ENCODE measurements at regions not wholly inside any gene's neighbourhood (a gene's known extent, or its start where the extent isn't known, plus 50 kb on each side); places are given as distances from the start of the nearest gene placed in this dataset.
"Not testable (repeated sequence)": the region's sequence is repeated elsewhere in the genome, so short reads cannot be mapped to it uniquely, and the experiment has no call there.

DNA sequence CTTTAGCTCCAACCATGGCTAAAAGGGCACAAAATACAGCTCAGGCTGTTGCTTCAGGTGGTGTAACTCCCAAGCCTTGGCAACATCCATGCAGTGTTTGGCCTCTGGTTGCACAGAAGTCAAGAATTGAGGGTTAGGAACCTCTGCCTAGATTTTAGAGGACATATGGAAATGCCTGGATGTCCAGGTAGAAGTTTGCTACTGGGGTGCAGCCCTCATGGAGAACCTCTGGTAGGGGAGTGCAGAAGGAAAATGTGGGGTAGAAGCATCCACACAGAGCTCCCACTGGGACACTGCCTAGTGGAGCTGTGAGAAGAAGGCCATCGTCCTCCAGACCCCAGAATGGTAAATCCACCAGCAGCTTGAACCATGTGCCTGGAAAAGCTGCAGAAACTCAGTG lies 1453.8 kb upstream of the EYS start:
- no peak for DNase-seq

DNA sequence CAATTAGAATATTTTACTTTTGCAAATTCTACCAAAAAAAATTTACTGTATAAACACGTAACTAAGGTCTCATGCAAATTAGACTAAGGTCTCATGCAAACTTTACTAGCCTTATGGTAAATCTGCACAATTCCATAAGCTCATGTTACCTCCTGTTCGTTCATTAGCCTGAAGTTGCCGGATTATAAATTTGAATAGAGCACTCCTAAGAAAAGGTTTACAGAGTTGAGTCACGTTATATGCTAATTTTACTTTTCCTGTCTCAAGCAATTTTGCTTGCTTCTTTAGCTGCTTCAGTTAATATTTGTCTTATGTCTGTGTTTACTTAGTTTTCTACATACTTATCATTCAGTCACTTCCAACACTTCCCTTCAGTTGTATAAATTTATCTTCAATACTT lies 1434.0 kb upstream of the EYS start:
- no peak for DNase-seq

DNA sequence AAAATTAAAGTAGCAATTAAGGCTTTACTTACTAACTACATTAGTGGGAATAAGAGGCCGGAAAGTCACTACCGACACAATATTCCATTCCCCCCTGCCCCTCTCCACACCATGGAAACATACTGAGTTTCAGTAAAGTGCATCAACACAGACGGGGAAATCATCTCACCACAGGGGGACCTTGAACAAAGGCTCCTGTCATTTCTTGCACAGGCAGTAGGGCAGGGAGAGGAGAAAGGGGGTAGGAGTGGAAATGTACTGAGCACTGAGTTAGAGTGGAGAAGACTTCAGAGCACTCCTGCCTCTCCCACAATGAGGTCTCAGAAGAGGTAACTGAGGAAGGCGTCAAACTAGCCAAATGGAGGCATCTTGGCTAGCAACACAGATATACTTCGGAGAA lies 1426.9 kb upstream of the EYS start:
- DNase-seq = no peak

DNA sequence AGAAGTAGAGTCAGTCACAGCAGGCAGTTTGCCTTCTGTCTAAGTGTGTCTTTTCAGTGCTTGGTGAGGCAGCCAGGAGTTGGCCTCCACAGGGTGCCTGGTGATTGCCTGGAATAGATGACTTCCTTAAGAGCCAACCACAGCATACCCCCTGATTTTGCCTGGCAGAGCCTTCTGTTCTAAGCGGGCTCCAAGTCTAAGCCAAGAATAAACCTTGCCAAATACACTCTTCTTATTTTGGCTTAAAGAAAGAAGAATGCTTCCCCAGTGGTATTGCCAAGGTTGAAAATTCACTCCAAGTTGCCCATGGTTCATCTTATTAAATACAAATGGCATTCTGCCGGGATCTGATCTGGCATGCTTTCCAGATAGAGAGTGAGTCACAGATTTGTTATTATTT lies 1424.8 kb upstream of the EYS start:
- DNase-seq = no peak

DNA sequence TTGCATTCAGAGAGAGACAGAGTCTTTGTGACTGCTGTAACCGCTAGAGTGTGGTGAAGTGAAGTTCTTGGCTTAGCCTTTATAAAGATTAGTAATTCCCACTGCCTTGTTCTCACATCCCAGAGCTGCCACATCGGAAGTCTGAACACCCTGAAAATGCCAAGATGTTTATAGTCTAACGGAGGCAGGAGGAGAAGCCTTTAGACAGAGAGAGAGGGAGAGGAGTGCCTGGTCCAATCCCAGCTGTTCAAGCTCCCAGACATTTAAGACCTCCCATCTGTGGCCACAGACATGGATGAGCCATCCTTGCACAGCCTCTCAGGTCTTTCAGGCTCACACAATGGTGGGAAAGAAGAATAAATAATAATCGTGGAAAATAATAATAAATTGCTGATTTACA lies 1422.8 kb upstream of the EYS start:
- no peak for DNase-seq

DNA sequence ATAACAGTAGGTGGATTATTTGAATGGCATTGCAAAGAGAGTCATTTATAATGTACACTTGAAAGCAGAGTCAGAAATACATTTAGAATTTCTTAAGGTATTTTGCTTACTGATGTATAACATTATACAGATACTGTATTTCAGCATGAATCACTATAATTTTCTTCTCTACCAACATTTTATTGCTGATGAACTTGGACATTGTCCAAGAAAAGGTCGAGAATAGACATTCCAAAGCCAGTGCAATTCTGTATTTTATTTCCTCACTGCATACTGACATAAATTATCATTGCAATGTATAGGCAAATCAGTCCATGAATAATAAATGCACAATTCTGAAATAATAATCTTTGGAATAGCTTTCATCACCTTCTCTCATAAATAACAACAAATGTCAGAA lies 1420.0 kb upstream of the EYS start:
- no peak for DNase-seq

DNA sequence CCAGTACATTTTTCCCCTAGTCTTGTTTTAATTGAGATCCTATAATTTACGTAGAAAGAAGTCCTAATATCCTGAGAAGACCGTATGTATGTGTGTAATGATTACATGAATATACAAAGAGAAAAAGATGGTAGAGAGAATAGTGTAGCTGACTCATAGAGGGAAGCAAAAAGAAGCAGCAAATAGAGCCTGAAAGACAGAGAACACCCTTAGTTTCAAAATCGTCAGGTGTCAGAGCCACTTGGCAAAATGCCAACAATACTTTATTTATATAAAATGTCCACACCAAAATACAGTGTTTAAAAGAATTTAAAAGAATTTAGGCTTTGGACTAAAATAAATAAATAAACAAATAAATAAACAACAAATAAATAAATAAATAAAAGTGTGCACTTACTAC lies 1414.1 kb upstream of the EYS start:
- no peak for DNase-seq

DNA sequence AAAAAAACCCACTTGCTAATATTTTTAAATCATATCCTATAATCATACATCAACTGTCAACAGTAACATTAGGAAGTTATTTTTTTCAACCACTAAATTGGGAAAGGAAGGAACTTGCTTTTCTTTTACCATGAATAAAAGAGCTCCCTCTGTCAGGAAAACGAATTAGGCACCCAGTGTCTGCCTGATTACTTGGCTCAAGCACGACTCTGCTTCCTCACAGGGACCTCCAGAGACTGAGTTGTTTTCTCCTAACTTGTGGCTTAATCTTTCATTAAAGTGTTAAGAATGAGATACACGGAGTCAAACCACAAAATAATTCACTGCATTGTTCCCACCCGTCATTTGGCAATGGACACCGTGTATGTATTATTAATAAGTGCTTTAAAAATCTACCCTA lies 1405.1 kb upstream of the EYS start:
- DNase-seq = no peak

DNA sequence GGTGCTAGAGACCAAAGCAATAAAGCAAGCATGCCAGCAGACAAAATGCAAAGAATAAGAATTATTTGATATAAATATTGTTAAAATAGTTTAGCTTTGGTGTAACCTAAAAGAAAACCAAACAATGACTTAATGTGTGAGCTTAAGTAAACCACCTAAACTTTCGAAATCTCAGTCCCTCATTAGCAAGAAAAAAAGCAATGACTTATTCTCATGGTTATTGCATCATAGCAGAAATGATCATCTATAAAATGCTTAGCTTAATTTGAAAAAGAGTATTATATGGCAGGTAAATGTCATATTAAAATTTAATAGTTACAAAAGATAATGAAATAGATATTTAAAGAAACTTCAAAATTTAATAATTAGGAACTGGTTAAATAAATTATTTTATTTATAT lies 1395.7 kb upstream of the EYS start:
- no peak for DNase-seq

DNA sequence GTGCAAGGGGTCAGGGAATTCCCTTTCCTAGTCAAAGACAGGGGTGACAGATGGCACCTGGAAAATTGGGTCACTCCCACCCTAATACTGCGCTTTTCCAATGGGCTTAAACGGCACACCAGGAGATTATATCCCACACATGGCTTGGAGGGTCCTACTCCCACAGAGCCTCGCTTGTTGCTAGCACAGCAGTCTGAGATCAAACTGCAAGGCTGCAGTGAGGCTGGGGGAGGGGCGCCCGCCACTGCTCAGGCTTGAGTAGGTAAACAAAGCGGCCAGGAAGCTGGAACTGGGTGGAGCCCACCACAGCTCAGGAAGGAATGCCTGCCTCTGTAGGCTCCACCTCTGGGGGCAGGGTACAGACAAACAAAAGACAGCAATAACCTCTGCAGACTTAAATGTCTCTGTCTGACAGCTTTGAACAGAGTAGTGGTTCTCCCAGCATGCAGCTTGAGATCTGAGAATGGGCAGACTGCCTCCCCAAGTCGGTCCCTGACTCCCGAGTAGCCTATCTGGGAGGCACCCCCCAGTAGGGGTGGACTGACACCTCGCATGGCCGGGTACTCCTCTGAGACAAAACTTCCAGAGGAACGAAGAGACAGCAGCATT lies 1388.7 kb upstream of the EYS start:
- not testable (repeated sequence) for DNase-seq

DNA sequence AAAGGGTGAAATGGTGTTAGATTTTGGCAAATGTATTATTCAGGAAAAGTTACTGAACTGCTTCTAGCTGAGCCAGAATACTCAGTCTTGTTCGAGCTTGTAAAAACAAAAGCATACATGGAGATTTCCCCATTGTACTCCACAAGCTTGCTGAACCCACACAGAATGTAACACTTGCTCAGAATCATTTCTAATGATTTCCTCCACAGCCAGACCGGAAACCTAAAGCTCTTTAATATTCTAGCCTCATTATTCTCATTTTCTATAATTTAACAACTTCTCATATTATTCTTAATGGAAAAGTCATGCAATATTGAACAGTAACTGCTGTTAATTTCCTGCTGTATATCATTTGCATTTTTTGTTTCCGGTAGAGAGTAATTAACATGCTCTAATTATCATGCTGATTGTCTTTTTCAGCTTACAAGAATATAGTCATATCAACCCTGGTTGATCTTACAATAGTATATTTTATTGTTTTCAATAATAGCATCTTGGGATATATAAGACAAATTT lies 1387.5 kb upstream of the EYS start:
- DNase-seq = no peak

DNA sequence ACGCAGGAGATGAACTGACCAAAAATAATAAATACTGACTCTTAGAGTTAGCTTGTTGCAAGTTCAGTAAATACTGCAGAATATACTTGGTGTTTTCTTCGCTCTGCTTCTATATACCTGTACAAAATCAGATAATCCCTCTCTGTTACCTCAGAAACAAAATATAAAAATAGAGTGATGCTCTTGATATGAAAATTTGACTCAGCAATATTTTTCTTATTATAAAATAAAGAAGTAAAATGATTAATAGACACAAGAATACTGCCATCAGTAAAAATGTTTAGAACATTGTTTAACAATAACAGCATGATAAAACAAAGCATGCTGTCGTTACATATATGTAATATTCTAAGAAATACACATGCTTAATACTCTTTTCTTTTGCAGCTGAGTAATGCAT lies 1366.9 kb upstream of the EYS start:
- no peak for DNase-seq

DNA sequence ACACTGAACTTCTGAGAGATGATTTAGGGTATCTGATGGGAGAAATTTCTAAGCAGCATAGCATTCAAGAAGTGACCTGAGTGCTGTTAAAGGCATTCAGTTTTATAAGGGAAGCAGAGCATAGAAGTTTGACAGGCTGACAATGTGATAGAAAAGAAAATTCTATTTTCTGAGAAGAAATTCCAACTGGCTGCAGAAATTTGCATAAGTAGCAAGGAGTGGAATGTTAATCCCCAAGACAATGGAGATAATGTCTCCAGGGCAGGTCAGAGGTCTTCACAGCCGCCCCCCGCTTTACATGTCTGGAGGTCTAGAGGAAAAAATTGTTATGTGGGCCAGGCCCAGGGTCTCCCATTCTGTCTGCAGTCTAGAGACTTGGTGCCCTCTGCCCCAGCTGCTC lies 1361.8 kb upstream of the EYS start:
- no peak for DNase-seq

DNA sequence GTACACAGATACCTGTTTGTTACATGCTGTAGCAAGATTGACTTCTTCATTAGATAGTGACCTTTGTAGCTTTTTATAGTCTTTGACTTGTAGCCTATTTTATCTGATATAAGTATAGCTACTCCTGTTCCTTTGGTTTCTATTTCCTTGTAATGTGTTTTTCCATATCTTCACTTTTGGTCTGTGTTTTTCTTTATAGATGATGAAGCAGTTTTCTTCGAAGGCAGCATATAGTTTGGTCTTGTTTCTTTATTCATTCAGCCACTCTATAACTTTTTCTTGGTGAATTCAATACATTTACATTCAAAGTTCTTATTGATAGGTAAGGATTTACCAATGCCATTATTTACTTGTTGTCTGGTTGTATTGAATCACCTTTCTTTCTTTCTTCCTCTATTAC lies 1357.3 kb upstream of the EYS start:
- no peak for DNase-seq

DNA sequence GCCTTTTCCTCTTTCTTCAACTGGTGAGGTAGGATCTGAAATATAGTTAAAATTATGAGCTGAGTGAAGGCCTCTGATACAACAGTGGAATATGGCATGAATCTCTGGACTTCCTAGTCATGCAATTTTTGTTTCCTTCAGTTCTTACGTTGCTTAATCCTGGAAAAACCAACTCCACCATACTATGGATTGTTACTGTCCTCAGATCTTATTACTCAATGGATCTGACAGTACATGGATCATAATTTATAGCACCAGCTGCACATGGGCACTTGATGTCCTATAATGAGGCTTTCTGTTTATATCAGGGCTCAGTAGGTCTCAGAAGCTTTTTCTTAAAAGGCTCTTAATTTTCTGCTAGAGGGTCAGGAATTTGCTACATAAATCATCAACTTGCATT lies 1341.0 kb upstream of the EYS start:
- DNase-seq = no peak

DNA sequence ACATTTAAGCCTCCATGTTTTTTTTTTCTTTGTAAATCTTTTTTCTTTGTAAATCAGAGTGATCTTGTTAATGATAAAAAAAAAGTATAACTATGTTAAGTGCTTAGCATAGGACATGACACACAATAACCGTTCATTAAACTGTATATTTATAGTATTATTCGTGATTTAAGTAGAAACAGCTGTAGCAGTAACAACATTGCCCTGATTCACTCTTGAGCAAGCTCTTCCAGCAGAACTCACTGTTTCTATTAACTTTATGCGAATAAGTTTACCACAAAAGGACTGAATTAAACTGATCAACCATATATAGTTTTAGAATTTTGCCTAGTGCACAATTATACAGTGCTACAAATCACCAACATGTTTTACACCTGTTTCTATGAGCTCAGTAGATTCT lies 1338.0 kb upstream of the EYS start:
- DNase-seq = no peak

DNA sequence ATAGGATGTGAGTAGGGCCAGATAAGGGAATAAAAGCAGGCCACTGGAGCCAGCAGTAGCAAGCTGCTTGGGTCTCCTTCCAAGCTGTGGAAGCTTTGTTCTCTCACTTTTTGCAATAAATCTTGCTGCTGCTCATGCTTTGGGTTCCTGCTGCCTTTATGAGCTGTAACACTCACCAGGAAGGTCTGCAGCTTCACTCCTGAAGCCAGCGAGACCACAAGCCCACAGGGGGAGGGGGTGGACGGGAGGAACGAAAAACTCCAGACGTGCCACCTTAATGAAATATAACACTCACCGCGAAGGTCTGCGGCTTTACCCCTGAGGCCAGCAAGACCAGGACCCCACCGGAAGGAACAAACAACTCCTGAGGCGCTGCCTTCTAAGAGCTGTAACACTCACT lies 1324.4 kb upstream of the EYS start:
- DNase-seq = no peak

DNA sequence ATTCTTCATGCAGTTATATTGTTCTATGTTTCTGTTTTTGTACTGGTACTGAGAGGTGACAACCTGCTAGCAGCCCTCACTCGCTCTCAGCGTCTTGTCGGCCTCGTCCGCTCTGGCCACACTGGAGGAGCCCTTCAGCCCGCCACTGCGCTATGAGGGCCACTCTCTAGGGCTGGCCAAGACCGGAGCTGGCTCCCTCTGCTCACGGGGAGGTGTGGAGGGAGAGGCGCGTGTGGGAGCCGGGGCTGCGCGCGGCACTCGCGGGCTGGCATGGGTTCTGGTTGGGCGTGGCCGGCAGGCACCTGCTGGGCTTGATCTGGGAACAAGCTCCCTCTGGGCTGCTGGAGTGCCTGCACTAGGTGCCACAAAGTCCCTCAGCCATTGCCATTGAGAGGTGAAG lies 1323.8 kb upstream of the EYS start:
- no peak for DNase-seq

DNA sequence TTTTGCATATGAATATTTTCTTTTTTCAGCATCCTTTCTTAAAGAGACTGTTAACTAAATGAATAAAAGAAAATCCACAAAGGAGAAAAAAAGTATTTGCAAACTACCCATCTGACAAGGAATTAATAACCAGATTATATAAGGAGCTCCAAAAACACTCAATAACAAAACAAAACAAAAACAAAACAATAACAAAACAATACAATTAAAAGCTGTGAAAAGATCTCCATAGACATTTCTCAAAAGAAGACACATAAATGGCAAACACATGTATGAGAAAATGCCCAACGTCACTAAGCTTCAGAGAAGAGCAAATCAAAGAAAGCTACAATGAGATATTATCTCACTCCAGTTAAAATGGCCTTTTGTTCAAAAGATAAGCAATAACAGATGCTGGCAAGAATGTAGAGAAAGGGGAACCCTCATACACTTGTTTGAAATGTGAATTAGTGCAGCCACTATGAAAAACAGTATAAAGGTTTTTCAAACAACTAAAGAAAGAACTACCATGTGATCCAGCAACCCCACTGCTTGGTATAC lies 1310.0 kb upstream of the EYS start:
- DNase-seq = no peak

DNA sequence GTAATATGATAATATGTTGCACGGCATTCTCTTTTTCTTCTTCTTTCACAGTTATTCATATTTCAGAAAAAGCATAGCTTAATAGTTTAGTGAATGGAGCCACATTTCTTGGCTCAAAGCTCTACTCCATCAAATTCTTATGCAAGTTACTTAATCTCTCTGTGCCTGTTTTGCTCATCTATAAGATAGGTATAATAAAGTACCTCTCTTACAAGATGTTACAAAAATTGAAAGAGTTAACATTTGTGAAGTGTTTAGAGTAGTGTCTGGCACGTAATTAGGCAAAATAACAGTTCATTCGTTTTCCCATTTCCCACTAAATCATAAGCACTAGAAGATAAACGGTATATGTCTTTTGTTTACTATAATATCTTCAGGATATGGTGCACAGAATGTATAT lies 1304.4 kb upstream of the EYS start:
- DNase-seq = no peak

DNA sequence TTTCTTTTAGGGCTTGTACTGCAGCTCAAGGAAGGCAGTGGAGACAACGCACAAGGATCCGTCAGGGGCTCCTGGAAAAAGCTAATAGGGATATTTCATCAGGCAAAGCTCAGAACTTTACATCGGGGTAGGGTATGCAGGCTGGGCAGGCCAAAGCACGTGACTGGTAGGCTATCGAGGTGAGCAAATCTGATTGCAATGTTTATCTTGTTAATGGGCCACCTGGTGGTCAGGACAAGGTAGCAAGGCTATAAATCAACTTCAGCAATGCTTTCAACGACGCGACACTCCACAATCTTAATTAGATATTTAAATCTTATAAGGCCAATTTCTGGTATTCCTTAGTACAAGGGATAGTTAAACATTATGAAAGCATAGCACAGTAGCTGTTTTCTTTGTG lies 1302.8 kb upstream of the EYS start:
- DNase-seq = no peak

DNA sequence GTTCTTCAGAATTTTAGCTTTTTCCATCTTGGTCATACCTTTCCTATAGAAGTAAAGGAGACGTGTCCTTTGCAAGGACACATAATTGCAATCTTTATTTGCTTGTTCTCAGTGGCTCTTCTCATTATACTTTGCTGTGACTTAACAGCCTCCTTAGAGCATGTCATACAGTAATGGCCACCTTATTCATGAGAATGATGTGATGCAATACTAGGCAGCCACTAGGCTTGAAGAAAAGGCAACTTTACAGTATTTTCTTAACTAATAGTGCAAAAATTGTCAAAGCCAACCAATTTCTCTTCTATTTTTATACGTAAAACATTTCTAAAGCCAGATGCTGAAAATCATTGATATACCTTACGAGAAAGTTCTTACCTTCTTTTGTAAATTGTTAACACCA lies 1296.8 kb upstream of the EYS start:
- no peak for DNase-seq

DNA sequence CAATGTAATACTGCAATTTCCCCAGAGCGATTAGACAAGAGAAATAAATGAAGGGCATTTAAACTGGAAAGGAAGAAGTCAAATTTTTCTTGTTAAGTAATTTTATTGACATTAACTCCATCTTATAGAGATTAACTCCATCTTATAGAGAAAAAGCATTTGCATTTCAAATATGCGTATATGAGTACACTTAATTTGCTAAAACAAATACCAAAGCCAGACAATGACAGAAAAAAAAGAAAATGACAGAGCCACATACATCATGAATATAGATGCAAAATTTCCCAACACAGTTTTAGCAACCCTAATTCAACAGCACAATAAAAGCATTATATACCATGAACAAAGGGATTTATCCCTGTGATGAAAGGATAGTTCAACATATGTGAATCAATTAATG lies 1293.1 kb upstream of the EYS start:
- DNase-seq = no peak

DNA sequence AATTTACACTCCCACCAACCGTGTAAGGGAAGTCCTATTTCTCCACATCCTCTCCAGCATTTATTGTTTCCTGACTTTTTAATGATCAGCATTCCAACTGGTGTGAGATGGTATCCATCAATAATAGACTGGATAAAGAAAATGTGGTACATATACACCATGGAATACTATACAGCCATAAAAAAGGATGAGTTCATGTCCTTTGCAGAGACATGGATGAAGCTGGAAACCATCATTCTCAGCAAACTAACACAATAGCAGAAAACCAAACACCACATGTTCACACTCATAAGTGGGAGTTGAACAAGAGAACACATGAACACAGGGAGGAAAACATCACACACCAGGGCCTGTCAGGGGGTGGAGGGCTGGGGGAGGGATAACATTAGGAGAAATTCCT lies 1290.6 kb upstream of the EYS start:
- not testable (repeated sequence) for DNase-seq

DNA sequence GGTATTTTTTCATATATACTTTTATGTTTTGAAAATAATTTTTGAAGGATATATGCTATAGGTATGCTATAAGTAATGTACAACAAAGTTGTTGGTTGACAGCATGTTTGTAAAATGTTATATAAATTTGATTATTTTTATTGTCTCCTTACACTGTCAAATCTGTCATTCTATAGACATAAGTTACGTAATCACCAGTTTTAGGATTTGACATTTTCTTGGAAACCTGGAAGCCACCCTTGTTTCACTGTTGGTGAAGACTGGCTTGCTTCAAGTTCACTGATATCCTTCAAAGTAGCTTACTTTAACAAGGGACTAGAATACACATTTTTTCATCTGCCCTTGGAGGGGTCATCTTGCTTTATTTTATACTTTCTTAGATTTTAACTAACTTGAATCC lies 1288.6 kb upstream of the EYS start:
- DNase-seq = no peak

DNA sequence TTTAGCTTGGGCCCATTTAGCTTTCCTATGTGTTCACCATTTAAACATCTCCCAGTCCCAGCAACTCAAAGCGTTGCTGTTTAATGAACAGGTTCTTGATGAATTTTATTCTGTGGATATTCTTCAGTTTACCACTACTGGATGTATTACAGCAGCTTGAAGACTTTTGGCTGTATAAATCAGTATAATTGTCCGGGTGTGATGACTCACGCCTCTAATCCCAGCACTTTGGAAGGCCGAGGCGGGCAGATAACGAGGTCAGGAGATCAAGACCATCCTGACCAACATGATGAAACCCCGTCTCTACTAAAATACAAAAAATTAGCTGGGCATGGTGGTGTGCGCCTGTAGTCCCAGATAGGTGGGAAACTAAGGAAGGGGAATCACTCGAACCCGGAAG lies 1286.7 kb upstream of the EYS start:
- not testable (repeated sequence) for DNase-seq
